IMR-90 (cell line): ENCODE measurements at regions not wholly inside any gene's neighbourhood (a gene's known extent, or its start where the extent isn't known, plus 50 kb on each side); places are given as distances from the start of the nearest gene placed in this dataset.

ENCODE experiments used
- NFE2L2 ChIP-seq: fragments of 150-350 bp; IDR thresholded peaks from 2 replicates; pipeline ENCODE4 v1.6.1; 2016; ENCODE audit warnings: low read depth, mild to moderate bottlenecking, low read length
- POLR2A ChIP-seq: IDR thresholded peaks from 2 replicates; pipeline ENCODE4 v1.6.1; 2012; ENCODE audit warnings: mild to moderate bottlenecking, low read depth, low read length
- RCOR1 ChIP-seq: IDR thresholded peaks from 2 replicates; pipeline ENCODE4 v1.6.1; 2012; ENCODE audit warnings: mild to moderate bottlenecking, low read length, improper control_type of control experiment; ENCODE audit not compliant: insufficient replicate concordance
- TF ChIP-seq, protein P1 (sequence below): conservative IDR thresholded peaks from 2 replicates; pipeline ENCODE4 v1.5.1; 2012; ENCODE audit warnings: mild to moderate bottlenecking, low read depth, low read length, improper control_type of control experiment

DNA sequence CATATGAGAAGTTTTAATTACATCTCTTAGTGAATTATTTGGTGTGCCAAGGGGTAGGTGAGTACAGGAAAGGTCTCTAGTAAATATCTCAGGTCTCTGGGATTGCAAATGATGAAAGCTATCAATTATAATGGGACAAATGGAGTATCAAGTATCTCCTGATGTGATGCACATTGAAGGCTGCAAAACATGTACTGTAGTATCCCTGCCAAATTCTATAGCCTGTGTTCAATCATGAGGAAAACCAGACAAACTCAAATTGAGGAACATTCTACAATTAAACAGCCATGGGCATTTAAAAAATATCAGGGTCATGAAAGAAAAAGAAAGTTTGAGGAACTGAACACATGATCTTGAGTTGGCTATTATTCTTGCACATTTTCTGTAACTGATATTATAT is 665.4 kb upstream of the PABPC4L start:
- TF ChIP-seq, protein P1, sequence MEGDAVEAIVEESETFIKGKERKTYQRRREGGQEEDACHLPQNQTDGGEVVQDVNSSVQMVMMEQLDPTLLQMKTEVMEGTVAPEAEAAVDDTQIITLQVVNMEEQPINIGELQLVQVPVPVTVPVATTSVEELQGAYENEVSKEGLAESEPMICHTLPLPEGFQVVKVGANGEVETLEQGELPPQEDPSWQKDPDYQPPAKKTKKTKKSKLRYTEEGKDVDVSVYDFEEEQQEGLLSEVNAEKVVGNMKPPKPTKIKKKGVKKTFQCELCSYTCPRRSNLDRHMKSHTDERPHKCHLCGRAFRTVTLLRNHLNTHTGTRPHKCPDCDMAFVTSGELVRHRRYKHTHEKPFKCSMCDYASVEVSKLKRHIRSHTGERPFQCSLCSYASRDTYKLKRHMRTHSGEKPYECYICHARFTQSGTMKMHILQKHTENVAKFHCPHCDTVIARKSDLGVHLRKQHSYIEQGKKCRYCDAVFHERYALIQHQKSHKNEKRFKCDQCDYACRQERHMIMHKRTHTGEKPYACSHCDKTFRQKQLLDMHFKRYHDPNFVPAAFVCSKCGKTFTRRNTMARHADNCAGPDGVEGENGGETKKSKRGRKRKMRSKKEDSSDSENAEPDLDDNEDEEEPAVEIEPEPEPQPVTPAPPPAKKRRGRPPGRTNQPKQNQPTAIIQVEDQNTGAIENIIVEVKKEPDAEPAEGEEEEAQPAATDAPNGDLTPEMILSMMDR: no peak
- no peak for TF ChIP-seq NFE2L2
- TF ChIP-seq POLR2A: no peak
- TF ChIP-seq RCOR1: no peak
